Pons (tissue), 1 donor: ENCODE measurements at regions not wholly inside any gene's neighbourhood (a gene's known extent, or its start where the extent isn't known, plus 50 kb on each side); places are given as distances from the start of the nearest gene placed in this dataset.

Experiments used
- DNase-seq: peaks from one replicate; pipeline ENCODE4 v3.0.0-alpha.2; 2016; ENCODE audit warnings: low spot score

GRCh38 chr1:29489471-29489870 lies 253.1 kb downstream of the PTPRU start:
- no peak for DNase-seq

DNA sequence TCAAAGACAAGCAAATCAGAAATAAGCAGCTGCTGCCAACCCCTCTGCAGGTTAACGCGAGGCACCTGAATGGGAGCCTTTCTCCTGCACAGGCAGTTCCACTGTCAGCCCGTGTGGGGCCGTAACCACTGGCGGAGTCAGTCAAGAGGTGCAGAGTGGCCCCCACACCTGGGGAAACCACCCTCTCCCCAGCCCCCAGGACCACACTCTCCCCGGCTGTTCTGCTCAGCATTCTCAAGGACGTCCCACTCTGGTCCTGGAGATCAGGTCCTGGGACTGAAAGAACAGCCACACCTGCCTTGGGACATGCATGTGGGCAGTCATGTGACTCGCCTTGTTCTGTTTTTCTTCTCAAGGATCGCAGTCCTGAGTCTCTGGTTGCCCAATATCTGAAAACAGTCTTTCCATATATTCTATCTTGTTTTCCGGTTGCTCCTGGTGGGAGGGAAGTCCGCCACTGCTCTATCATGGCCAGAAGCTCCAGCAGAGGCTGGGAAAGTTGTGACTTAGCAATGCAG lies 252.5 kb downstream of the PTPRU start:
- no peak for DNase-seq

DNA sequence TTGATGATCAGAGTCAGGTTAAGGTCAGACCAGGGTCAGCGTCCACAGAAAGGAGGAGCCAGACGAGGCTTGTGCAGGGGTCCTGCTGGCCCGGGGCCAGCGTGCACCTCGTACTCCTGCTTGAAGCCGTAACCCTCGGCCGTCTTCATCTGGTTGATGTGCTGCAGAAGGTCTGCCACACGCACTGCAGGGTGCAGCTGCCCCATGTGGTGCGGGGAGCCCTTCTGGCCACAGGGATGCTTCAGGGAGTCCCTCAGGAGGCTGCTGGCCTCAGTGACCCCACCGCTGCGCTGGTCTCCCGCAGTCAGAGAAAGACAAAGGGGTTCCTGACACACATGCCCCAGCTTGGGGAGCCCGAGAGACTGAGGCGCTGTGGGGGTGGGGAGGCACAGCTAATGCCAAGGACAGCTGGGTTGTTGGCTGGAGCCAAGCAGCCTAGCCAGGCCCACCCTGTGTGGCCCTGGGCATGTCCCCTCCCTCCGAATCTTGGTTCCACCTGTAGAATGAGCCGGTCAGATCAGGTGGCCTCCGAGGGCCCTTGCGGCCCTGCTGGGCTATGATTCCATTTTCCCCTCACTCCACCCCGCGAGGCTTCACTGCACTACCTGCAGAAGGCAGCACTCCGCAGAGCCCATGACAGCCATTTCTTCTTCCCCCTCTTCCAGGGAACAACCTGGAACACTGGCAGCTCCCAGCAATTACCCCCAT lies 251.9 kb downstream of the PTPRU start:
- DNase-seq = no peak

GRCh38 chr1:29487291-29487690 lies 251.0 kb downstream of the PTPRU start:
- DNase-seq = no peak

GRCh38 chr1:29485096-29485925 lies 249.0 kb downstream of the PTPRU start:
- DNase-seq = no peak

DNA sequence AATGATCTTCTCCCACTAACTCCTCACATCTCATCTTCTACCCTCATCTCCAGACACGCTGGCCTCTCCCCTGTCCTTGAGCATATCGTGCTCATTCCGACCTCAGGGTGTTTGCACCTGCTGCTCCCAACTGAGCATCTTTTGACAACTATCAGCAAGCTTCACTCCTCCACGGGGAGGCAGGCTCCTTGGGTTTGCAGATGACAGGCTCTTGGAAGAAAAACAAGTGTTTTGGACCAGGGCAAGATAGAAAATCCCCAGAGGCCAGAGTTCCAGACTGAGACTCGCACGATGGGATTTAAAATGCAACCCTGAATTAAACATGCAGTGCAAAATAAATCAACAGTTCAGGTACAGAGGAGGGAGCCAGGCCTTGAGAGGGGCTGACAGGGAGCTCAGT lies 246.7 kb downstream of the PTPRU start:
- no peak for DNase-seq

DNA sequence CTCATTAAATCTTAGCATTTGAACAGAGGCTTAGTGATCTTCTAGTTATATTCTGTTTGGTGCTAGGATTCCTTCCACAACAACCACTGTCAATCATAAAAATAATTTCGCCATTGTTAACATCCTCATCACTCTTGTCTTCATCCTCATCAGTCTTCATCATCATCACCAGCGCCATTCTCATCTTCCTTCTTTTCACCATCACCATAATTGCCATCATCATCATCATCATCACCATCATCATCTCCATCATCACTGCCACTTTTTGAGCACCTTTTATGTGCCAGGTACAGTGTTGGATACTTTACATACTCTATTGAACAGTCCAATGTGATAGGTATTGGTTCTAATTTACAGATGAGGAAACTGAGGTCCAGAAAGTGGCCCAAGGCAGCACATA lies 245.7 kb downstream of the PTPRU start:
- DNase-seq = no peak

- no peak for DNase-seq
These were observed 244.7 kb downstream of the PTPRU start for GRCh38 chr1:29481031-29481430.

GRCh38 chr1:29478879-29479278 lies 242.6 kb downstream of the PTPRU start:
- no peak for DNase-seq

DNA sequence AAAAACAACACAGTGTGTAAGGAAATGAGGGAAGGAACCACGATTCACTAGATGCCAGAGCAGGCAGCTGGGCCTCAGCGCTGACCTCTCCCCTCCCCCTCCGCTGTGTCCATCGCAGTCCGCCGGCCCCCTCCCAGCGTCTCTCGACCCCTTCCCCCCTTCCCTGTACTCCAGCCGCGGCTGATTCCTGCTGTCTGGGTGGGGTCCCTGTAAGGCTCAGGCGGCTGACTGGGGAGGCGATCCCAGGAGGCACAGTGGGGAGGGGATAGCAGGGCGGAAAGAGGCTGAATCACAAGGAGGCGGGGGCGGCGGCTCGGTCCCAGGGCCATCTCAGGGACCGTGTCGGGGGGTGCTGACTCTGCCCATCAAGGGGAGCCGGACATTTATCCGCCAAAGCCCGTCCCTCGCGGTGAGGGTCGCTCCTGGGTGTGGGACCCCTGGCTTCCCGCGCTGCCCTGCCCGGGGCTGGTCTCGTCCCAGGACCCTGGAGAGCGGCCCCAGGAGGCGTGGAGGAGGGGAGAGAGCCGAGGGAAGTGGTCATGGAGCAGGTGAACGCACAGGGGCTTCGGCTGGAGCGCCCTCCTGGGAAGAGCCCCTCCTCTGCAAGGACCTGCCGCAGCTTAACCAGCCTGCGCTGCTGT lies 241.9 kb downstream of the PTPRU start:
- no peak for DNase-seq

DNA sequence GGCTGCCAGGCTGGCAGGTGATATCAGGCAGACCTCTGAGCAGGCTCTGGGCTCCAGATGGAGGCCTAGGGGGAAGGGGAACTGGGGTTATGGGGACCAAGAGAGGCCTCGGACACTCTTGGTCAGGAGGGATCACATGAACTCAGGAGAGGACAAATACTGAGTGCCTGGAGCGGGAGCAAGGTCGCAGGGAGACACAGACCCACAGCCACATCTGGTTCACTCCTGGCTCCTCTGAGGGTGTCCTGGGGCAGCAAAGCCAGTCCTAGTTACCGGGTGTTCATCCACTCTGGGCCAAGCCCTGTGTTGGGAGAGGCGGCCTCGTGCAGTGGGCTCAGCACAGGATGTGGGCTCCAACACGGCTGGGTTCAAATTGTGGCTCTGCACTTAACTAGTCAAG lies 239.0 kb downstream of the PTPRU start:
- no peak for DNase-seq

- DNase-seq = no peak
These were observed 238.2 kb downstream of the PTPRU start for GRCh38 chr1:29474274-29475244.

- no peak for DNase-seq
These were observed 237.0 kb downstream of the PTPRU start for GRCh38 chr1:29473161-29473855.

- no peak for DNase-seq
These were observed 235.4 kb downstream of the PTPRU start for GRCh38 chr1:29471487-29472313.

DNA sequence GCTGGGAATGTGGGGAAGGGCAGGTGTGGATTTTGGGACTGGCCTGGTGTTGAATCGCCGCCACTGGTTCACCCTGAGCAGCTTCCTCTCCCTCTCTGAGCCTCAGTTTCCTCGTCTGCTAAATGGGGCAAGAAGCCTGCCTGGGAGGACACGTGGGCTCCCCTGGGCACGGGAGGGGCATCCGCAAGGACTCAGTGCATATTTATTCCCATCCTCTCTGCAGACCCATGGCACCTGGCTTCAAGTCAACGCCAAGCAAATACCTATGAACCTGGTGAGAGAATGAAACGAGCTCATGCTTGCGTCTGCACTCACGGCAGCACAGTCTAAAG lies 234.4 kb downstream of the PTPRU start:
- no peak for DNase-seq

GRCh38 chr1:29470087-29470787 lies 233.9 kb downstream of the PTPRU start:
- no peak for DNase-seq

- peak; percentile 14 for DNase-seq
These were observed 233.1 kb downstream of the PTPRU start for GRCh38 chr1:29469457-29469856.

DNA sequence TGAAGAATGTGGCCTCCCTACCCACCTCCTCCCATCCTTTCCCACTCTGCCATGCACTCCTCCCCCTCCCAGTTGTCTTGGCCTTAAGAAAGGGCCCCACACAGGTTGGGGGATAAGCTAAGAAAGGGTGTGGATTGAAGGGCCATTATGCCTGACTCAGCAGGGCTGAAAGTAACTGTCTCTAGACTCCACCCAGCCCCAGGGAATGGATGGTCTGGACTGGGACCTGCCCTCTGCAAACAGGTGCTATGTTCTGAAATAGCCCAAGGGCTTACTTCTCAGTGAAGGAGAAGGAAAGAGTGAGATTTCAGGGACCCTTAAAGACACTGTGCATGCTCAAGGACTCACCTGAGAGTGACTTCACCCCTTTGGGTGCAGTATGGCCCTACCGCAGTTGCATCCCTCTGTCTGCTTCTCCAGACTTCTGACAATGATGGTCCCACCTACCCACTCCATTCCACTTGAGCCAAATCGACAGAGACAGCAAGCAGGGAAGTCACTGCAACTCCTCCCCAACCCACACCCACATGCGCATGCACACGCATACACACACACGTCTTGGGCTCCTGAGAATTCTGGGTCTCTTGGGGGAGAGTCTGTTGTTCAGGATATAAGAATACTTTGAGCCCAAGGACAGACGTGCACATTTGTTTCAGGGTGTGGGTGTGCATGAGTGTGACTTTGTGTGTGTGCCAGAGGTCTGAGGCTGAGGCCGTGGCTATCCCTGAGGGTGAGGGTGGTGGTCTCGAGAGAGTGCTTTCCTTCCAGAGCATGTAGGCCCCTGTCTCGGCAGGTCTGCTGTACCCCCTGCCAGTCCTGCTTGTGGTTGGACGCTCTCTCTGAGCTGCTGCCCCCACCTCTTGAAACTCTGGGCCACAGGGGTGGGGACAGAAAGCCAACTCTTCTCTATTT lies 231.9 kb downstream of the PTPRU start:
- DNase-seq = no peak

GRCh38 chr1:29466258-29466657 lies 229.9 kb downstream of the PTPRU start:
- DNase-seq = no peak
